Loucy (cell line): ENCODE measurements at regions not wholly inside any gene's neighbourhood (a gene's known extent, or its start where the extent isn't known, plus 50 kb on each side); places are given as distances from the start of the nearest gene placed in this dataset.

Source experiments
- H2AFZ ChIP-seq: fragments of 200-600 bp; sonication (generic); 2 replicates; pipeline ENCODE4 v1.6.0; 2016; ENCODE audit warnings: antibody characterized with exemption, mild to moderate bottlenecking, low read length, moderate library complexity
- H3F3A ChIP-seq: fragments of 200-600 bp; 2 replicates; pipeline ENCODE4 v1.6.0; 2016; ENCODE audit warnings: antibody characterized with exemption, low read depth, mild to moderate bottlenecking
- H3K27me3 ChIP-seq: fragments of 200-600 bp; sonication (generic); 2 replicates; pipeline ENCODE4 v1.6.1; 2014; ENCODE audit warnings: low read length, mild to moderate bottlenecking; ENCODE audit not compliant: insufficient read depth, poor library complexity, severe bottlenecking
- H3K36me3 ChIP-seq: fragments of 200-600 bp; sonication (generic); 2 replicates; pipeline ENCODE4 v1.6.1; 2016; ENCODE audit warnings: low read length; ENCODE audit not compliant: insufficient read depth
- H3K4me1 ChIP-seq: fragments of 200-600 bp; sonication (generic); 2 replicates; pipeline ENCODE4 v1.5.1; 2014; ENCODE audit warnings: low read length, mild to moderate bottlenecking; ENCODE audit not compliant: insufficient read depth, poor library complexity, severe bottlenecking
- H3K4me2 ChIP-seq: fragments of 200-600 bp; sonication (generic); 2 replicates; pipeline ENCODE4 v1.6.0; 2014; ENCODE audit warnings: antibody characterized with exemption, low read length, low read depth, mild to moderate bottlenecking; ENCODE audit not compliant: poor library complexity, severe bottlenecking
- H3K4me3 ChIP-seq: fragments of 200-600 bp; sonication (generic); 2 replicates; pipeline ENCODE4 v1.5.1; 2014; ENCODE audit warnings: low read length, mild to moderate bottlenecking, mixed read lengths; ENCODE audit not compliant: poor library complexity, severe bottlenecking
- H3K79me2 ChIP-seq: fragments of 200-600 bp; sonication (generic); 2 replicates; pipeline ENCODE4 v1.6.1; 2014; ENCODE audit warnings: low read length; ENCODE audit not compliant: insufficient read depth
- H3K9ac ChIP-seq: fragments of 200-600 bp; sonication (generic); 2 replicates; pipeline ENCODE4 v1.6.0; 2014; ENCODE audit warnings: mild to moderate bottlenecking, low read depth, low read length, moderate library complexity; ENCODE audit not compliant: poor library complexity, severe bottlenecking
- H3K9me2 ChIP-seq: fragments of 200-600 bp; sonication (generic); replicated peaks from 2 replicates; pipeline ENCODE4 v1.6.1; 2016; ENCODE audit warnings: low read depth, low read length, mixed read lengths
- H3K9me3 ChIP-seq: fragments of 200-600 bp; sonication (generic); 2 replicates; pipeline ENCODE4 v1.6.1; 2014; ENCODE audit warnings: mild to moderate bottlenecking, antibody characterized with exemption, low read length, low read depth; ENCODE audit not compliant: insufficient read depth
- H4K20me1 ChIP-seq: fragments of 200-600 bp; sonication (generic); 2 replicates; pipeline ENCODE4 v1.6.0; 2014; ENCODE audit warnings: antibody characterized with exemption, low read length, mild to moderate bottlenecking; ENCODE audit not compliant: insufficient read depth, poor library complexity, severe bottlenecking
- EZH2phosphoT487 ChIP-seq: fragments of 200-600 bp; IDR thresholded peaks from 2 replicates; pipeline ENCODE4 v1.6.1; 2018; ENCODE audit warnings: antibody characterized with exemption, mild to moderate bottlenecking, moderate library complexity, borderline replicate concordance
- TF ChIP-seq, protein P1 (sequence below): fragments of 200-600 bp; sonication (generic); conservative IDR thresholded peaks from 2 replicates; pipeline ENCODE4 v1.5.1; 2014; ENCODE audit warnings: mild to moderate bottlenecking, antibody characterized with exemption, low read length

GRCh38 chr3:27848826-27849225 lies 126.7 kb upstream of the EOMES start:
- Histone ChIP-seq H3K79me2 (no peaks in the 10 kb centered on the region), H3K9ac (no peak overlapping the region), H3K9me3 (peaks cover 2% of the 10 kb centered on the region; the same call in 1 of the 2 replicates), H3K4me2 (no peak overlapping the region), H3K27me3 (no peaks in the 10 kb centered on the region), H3K9me2 (no peaks in the 10 kb centered on the region), H3K36me3 (no peaks in the 10 kb centered on the region), H3K4me3 (no peak overlapping the region), H4K20me1 (no peaks in the 10 kb centered on the region), H2AFZ (no peak overlapping the region), H3K4me1 (no peaks in the 10 kb centered on the region), H3F3A (no peaks in the 10 kb centered on the region)
- TF ChIP-seq EZH2phosphoT487 = no peak
- TF ChIP-seq, protein P1, sequence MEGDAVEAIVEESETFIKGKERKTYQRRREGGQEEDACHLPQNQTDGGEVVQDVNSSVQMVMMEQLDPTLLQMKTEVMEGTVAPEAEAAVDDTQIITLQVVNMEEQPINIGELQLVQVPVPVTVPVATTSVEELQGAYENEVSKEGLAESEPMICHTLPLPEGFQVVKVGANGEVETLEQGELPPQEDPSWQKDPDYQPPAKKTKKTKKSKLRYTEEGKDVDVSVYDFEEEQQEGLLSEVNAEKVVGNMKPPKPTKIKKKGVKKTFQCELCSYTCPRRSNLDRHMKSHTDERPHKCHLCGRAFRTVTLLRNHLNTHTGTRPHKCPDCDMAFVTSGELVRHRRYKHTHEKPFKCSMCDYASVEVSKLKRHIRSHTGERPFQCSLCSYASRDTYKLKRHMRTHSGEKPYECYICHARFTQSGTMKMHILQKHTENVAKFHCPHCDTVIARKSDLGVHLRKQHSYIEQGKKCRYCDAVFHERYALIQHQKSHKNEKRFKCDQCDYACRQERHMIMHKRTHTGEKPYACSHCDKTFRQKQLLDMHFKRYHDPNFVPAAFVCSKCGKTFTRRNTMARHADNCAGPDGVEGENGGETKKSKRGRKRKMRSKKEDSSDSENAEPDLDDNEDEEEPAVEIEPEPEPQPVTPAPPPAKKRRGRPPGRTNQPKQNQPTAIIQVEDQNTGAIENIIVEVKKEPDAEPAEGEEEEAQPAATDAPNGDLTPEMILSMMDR = no peak

GRCh38 chr3:27859821-27860220 lies 137.7 kb upstream of the EOMES start:
- TF ChIP-seq, protein P1 = no peak
- no peak for TF ChIP-seq EZH2phosphoT487
- H3K9me3 ChIP-seq = peaks cover 5% of the 10 kb centered on the region; the same call in 1 of the 2 replicates
- H3K27me3 ChIP-seq = no peaks in the 10 kb centered on the region
- H3K9me2 ChIP-seq = no peaks in the 10 kb centered on the region
- no peak overlapping the region for H3K9ac ChIP-seq
- H3K4me3 ChIP-seq = no peak overlapping the region
- H3K4me1 ChIP-seq = peaks cover 11% of the 10 kb centered on the region
- no peaks in the 10 kb centered on the region for H4K20me1 ChIP-seq
- H3K36me3 ChIP-seq = no peaks in the 10 kb centered on the region
- no peak overlapping the region for H2AFZ ChIP-seq
- no peak overlapping the region for H3K4me2 ChIP-seq
- H3F3A ChIP-seq = no peaks in the 10 kb centered on the region
- no peaks in the 10 kb centered on the region for H3K79me2 ChIP-seq

DNA sequence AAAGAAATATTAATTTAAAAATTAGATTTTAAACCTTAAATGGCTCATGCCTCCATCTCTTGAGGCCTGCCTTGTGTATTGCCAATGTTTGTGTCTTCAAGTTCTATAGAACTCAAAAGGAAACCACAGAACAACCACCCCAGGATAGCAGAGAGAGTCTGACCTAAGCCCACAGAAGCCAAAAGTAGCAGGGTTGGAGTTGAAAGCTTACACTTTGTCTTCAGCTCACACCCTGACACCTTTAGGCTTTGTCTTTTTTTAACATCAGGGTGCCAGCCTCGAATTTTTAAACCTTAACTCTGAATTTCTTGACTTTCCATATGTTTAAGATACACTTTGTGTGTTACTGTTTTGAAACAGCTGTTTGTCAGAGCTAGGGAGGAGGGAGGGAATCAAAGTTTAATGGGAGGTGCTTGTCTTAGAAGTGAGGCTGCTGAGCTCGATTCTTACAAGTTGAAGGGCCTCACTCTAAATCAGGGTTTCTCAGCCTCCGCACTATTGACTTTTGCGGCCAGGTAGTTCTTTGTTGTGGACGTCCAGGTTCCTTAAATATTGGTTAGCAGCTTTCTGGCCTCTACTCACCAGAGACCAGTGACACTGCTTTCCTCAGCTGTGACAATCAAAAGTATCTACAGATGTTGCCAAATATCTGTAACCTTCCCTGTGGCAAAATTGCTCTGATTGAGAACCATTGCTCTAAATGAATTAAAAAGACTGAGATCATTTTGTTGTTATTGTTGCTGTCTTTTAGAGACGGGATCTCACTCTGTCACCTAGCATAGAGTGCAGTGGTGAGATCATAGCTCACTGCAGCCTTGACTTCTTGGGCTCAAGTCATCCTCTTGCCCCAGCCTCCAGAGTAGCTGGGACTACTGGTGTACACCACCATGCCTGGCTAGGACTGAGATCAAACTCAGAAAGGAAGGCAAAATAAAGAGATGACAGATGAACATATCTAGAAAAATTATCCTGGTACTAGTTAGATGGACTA lies 139.2 kb upstream of the EOMES start:
- Histone ChIP-seq H3F3A (no peaks in the 10 kb centered on the region), H3K9ac (no peak overlapping the region), H3K4me2 (peak overlapping the region; percentile 13), H3K9me3 (no peaks in the 10 kb centered on the region; the same call in 1 of the 2 replicates), H3K79me2 (no peaks in the 10 kb centered on the region), H3K4me3 (no peak overlapping the region), H4K20me1 (no peaks in the 10 kb centered on the region), H3K4me1 (peaks cover 11% of the 10 kb centered on the region), H3K36me3 (no peaks in the 10 kb centered on the region), H3K9me2 (no peaks in the 10 kb centered on the region), H3K27me3 (no peaks in the 10 kb centered on the region), H2AFZ (peak overlapping the region; percentile 33)
- TF ChIP-seq EZH2phosphoT487 = no peak
- TF ChIP-seq, protein P1 = no peak
